T-helper 1 cell treated with Interleukin-12 subunit alpha and Interleukin-12 subunit beta and Interleukin-4 antibody, amounts not matched to agents 30 ng/mL and 1 ng/mL, for 36 hours (primary cell): ENCODE measurements at regions not wholly inside any gene's neighbourhood (a gene's known extent, or its start where the extent isn't known, plus 50 kb on each side); places are given as distances from the start of the nearest gene placed in this dataset.
"Not testable (repeated sequence)": the region's sequence is repeated elsewhere in the genome, so short reads cannot be mapped to it uniquely, and the experiment has no call there.

Source experiments
- intact Hi-C: fragments of 100-400 bp; cut with micrococcal nuclease; formaldehyde crosslinking; loops from one replicate; pipeline ENCODE4 v1.15.1; 2024

DNA sequence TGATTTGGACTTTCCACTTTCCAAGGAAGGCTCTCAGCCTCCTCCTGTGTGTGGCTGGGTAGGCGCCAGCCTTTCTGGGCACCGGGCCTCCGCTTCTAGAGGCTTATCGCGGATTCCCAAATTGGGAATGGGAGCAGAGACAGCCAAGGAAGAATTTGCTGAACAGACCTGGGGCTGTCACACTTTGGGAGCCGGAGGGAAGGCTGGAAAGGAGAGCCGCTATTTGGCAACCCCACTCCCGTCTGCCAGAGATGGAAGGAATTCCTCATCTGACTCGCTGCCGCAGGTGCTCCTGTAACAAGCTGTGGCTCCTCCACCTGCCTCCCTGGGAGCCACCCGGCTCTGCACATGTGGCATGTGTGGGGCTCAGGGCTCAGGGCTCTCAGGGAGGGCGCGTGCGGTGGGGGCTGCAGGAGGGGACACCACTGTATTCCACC lies 50.8 kb upstream of the ECHDC3 start:
- intact Hi-C loops, result no loop called here

DNA sequence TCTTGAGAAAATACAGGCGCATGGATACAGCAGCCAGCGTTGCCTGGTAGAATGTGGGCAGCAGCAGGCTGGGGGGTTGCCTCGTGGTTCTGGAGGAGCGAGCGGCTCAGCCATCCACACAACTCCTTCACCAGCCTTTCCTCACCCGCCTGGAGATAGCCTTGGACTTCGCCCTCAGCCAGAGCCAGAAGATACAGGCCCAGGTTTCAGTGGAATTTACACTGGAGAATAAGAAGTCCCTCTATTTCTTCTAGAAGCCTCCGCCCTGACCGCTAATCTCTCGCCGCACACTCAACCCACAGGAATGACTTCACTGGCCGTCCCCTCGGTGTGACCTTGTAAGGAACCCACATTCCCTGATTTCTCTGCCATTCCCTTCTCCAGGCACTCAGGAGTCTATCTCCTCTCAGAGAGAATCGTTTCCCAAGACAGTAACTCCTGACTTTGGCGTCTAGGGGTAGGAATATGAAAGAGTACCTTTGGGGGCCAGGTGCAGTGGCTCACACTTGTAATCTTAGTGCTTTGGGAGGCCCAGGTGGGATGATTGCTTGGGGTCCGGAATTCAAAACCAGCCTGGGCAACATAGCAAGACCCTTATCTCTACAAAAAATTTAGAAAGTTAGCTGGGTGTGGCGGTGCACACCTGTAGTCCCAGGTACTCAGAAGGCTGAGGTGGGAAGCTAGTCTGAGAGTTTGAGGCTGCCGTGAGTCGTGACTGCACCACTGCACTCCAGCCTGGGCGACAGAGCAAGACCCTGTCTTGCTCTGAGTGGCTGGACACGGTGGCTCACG lies 52.0 kb upstream of the ECHDC3 start:
- intact Hi-C loops, result no loop called here

DNA sequence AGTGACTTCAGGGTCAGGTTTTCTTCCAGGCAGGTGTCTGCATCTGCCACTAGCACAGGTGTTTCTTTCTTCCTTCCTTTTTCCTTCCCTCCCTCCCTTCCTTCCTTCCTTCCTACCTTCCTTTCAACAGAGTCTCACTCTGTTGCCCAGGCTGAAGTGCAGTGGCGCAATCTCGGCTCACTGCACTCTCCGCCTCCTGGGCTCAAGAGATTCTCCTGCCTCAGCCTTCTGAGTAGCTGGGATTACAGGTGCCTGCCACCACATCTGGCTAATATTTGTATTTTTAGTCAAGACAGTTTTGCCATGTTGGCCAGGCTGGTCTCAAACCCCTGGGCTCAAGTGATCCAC lies 53.8 kb upstream of the ECHDC3 start:
- intact Hi-C loops, result not testable (repeated sequence)

DNA sequence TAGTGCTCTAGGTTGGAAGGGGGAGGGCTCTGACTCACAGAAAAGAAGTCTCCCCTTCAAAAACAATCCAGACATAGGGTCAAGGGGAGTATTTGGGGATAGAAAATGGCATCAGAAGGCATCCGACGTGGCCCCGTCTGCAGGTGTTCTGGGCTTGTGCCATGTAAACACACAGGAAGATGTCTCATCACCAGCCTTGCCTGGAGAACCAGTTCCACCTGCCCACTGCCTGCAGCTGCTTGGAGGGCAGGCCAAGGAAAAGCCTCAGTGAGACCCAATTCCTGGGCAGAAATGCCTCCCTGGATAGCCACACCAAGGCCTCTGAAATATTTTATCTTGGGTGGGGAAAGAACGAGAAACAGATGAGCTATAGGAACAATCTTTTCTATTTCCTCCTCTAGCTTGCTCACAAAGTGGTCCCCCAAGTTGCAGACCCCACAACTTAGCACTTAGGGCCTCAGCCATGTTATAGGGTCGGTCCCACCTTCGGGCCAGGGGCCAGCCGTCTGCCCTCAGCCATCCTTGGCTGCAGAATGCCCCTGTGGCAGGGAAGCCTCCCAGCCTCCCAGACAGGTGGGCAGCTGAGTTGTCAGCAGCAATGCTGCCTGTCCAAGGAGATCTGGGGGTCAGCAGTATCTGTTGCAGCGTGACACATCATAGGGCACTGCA lies 54.3 kb upstream of the ECHDC3 start:
- intact Hi-C loops, result no loop called here

DNA sequence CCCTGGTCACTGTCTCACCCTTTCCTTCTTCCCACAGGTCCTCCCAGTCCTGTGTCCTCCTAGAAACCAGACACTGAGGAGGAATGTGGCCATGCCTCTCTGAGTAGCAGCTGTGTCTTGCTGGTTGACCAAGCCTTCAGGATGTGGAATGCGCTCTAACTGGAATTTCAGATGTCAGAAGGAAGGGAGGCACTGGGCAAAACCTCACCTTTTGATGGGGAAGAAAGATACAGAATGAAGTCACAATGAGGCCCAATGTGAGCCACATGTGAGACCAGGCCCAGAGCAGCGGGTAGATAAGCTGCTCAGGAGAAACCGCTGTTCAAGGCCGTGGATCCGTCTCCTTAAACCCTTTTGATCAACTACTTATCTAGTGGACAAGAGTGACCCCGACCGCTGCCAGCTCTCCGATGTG lies 54.8 kb upstream of the ECHDC3 start:
- intact Hi-C loops, result no loop called here

DNA sequence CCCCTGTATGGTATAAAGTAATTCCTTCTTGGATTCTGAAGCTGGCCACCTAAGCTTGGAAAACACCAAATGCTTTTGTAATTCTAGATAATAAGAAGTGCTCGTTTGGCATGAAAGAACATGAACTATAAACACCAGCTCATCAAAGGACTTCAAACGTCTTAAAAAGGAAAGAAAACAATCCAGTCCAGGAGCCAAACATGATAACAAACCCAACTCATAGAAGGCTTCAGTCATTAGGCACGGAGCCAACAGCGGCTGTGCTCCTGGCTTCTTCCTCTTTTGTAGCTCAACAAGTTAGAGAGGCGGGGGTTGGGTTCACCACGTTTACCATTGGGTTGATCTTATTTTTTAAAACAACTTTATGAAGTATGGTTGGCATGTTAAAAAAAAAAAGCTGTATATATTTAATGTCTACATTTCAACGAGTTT lies 56.4 kb upstream of the ECHDC3 start:
- intact Hi-C loops, result loop anchor here (1.0 to 2.0 kb wide), 3 partner anchors 24 to 75 kb away; partner anchors contain the start of gene USP6NL

DNA sequence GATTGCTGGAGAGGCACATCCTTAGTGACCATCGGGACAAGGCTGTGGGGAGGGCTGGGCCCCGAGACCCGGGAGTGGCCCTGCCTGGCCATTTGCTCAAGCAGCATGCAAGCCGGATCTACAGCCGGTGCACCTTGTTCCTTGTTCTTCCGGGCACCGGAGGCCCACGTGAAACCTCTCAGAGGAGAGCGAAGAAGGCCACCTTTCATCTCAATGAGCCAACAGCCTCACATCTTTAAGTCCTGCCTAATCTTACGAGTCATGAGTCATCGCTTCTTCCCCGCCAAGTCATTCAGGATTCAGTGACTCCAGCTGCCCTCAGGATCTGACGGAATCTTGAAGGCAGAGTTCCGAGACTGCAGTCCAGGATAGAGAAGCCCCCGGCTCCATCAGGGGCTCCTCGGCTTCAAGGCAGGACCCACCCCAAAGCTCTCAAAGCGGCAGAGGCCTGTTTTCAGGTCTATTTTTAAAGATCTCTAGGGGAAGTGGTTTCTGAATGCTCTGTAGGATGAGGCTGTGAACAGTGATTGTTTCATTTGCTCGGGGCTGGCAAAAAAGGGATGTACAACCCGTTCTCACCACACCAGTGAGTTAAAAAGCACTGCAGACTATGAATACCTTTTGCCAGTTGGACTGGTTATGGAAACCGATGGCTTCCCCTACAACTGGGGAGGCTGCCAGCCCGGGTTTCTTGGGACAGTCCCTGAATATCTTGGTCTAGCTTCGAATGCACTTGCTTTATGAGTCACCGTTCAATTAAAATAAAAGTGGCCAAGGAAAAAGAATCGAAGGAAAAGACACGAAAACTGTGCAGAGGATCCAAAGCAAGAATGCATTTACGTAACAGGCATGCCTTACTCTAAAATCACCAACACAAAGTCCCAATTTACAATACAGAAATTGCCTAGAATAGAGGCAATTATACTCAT lies 57.2 kb upstream of the ECHDC3 start:
- intact Hi-C loops, result loop anchor here (1.0 to 2.0 kb wide), 4 partner anchors 25 to 74 kb away; partner anchors contain the start of gene USP6NL

DNA sequence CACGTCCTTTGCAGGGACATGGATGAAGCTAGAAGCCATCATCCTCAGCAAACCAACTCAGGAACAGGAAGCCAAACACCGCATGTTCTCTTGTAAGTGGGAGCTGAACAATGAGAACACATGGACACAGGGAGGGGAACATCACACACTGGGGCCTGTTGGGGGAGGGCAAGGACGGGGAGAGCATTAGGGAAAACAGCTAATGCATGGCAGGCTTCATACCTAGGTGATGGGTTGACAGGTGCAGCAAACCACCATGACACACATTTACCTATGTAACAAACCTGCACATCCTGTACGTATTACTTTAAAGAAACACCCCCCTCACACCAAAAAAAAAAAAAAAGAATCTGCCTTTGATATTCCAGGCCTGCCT lies 57.9 kb upstream of the ECHDC3 start:
- intact Hi-C loops, result loop anchor here (1.0 to 2.0 kb wide), 2 partner anchors 74 kb away; partner anchors contain the start of gene USP6NL

DNA sequence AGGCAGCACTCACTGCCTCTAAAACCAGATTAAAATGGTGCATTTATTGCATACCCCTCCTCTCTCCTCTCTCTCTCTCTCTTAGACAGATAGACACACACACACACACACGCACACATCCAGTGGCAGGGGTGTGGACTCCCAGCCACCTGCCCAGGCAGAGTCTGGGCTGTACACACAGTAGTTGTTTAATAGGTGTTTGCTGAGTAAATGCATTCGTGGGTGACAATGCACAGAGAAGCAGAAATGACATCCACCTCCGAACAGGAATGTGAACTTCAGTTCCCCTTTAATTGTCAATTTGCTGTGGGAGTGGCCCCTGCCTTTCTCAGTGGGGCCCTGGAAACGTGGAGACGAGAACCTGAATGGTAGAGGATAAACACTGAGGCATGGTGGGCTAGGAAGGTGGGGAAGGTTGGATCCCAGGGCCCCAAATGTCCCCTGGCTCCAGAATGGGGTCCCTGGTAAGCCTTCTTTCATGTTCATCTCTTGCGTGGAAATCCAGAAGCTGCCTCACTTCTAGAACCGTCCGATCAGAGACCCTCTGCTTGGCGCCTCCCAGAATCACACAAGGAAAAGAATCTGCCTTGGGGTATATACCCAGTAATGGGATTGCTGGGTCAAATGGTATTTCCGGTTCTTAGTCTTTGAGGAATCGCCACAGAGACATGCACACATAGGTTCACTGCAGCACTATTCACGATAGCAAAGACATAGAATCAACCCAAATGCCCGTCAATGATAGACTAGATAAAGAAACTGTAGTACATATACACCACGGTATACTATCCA lies 58.5 kb upstream of the ECHDC3 start:
- intact Hi-C loops, result loop anchor here (1.0 to 2.0 kb wide), 2 partner anchors 73 to 75 kb away; partner anchors contain the start of gene USP6NL

DNA sequence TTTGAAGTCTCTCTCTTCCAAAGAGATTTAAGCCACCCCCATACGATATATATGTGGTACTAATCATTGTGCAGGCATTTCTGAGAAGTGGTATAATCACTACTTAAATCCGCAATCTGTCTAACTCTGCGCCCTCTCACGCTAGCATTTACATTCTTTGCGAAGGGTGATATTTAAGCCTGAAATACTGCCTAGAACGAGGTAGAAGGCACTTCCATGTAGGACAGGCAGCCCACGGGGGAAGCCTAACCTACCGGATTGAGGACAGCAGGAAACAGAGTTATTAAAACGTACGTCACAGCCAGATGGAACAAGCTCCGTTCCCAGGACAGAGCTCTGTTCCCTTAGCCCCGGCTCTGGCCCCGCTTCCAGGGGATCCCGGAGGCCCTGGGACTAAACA lies 59.3 kb upstream of the ECHDC3 start:
- intact Hi-C loops, result no loop called here

DNA sequence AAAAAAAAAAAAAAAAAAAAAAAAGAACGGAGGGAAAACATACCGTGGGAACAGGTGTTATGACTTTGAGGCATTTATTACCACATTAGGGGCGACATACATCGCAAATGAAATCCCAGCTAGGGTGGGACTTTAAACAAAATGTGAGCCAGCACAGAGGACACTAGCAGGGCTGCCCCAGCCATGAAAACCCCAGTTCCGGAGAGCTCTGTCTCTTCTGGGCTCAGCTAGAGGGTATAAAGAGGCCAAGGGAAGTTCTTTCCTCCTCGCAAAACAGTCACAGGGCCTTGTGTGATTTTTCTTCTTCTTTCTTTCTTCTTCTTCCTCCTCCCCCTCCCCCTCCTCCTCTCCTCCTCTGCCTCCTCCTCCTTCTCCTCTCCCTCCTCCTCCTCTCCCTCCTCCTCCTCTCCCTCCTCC lies 59.9 kb upstream of the ECHDC3 start:
- intact Hi-C loops, result no loop called here

DNA sequence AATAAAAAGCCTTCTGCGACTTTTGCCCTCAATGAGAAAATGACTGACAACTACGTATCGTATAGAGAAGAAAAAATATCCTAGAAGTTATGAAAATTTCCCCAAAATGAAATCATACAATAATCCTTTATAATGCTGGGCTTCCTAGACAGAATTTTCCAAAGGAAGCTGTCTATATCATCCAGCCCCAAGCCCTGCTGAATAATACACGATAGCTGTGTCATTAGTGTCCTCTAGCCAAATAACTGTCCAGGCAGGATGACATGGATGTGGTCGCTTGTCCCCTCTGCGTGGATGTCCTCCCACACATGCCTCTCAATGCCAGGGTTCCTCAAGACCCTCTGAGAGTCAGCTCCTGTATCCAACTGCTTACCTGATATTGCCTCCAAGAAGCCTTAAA lies 61.7 kb upstream of the ECHDC3 start:
- intact Hi-C loops, result no loop called here

DNA sequence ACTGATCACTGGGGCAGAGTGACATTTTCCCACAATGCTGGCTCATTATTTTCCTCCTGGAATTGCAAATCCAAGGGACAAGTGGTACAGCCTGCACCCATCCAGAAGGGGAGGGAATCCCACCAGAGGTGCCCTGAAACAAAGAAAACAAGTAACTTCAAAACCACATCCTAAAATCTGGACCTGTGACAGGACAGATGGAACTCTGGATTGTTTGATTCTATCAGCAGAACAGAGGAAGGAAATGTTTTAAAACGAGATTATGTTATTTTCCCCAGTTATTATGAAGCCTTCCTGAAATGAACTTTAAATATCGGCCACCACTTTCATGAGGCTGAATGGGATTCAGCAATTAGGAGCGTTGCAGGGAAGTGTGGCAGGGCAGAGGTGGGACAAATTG lies 62.2 kb upstream of the ECHDC3 start:
- intact Hi-C loops, result no loop called here

DNA sequence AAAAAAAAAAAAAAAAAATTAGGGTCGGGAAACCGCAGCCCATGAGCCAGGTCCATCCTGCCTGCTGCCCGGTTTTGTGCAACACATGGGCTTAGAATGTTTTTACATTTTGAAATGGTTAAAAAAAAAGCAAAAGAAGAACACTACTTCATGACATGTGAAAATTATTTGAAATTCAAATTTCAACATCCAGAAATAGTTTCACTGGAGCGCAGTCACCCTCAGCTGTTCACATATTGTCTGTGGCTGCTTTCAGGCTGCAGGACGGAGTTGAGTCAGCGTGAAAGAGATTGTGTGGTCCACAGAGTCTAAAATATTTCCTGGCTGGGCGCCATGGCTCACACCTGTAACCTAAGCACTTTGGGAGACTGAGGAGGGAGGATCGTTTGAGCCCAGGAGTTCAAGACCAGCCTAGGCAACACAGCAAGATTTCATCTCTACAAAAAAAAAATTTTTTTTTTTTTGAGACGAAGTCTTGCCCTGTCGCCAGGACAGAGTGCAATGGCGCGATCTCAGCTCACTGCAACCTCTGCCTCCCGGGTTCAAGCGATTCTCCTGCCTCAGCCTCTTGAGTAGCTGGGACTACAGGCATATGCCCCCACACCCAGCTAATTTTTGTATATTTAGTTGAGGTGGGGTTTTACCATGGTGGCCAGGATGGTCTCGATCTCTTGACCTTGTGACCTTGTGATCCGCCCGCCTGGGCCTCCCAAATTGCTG lies 63.9 kb upstream of the ECHDC3 start:
- intact Hi-C loops, result no loop called here

DNA sequence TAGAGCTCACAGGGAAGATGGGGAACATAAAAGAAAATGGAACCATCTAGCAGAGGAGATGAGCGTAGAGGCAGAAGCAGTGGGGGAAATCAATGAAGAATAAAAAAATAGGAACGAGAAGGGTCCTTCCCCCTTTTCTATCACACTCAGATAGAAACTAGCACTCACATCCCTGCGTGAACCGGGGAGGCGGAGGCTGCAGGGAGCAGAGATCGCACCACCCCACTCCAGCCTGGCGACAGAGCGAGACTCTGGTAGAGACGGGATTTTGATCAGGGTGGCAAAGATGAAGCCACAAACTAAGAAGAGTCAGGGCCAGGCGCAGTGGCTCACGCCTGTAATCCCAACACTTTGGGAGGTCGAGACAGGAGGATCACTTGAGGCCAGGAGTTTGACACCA lies 64.7 kb upstream of the ECHDC3 start:
- intact Hi-C loops, result no loop called here

DNA sequence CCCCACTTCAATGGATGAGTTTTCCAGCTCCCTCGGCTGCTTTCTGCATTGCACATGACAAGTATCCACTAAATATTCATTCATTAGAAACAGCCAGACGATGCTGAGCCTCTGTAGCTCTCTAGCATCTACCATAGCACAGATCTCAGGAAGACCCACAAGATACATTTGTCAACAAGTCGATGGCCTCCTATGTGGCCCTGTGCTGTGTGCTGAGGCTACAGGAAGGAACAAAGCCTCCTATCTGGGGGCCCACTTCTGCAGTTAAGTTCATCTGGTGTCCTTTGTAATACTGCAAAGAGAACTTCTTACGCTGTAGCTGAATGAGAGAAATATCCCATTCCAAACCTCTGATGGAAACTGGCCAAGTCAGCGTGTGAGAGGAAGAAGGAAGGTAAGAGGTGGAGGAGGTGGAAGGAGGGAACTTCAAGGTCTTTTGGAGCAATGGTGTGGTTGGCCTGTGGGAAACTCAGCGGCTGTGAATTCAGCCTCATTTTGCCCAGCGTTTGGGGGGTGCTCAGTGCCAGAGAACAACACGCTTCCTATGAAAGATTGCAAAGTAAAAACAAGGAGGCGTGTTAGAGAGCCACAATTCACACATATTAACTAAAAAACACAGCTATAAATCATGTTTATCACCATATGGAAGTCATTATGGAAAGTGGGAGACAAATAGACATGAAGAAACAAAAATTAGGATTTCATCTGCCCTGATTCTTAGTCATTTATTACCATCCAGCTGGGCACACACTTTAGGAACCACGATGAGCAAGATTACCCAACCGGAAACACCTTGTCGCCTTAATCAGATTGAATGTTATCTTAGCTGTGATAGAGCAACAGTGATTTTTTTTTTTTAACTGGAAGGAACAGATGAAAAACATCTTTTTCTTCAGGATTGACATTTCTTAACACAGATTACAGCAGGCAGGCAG lies 62.2 kb upstream of the USP6NL start:
- intact Hi-C loops, result no loop called here

DNA sequence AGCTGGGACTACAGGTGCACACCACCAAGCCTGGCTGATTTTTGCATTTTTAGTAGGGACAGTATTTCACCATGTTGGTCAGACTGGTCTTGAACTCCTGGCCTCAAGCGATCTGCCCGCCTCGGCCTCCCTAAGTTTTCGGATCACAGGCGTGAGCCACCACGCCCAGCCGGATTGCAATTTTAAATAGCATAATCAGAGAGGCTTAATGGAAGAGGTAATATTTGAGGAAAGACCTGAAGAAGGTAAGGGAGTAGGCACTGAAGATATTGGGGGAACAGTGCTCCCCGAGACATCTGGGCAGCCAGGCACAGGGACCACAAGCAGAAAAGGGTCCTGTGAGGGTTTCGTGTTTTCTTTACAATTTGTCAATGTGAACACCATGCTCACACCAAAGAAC lies 61.4 kb upstream of the USP6NL start:
- intact Hi-C loops, result no loop called here

DNA sequence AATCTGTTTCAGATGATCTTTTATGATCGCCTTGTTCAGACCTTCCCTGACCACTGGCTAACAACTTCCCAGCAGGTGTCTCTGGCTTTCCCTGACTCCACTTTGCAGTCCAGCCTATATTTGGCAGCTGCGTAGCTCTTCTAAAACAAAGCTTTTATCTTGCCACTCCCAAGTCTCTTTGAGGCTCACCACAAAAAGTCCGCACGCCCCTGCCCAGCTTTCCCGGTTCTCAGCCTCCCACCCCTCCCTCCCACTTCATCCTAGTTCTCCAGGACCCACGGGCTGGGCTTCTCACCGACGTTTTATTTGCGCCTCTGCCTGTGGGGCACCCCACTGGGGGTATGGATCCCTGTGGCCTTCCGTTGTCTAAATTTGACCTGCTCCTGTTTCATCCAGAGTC lies 58.9 kb upstream of the USP6NL start:
- intact Hi-C loops, result no loop called here
